GM12872 (cell line): ENCODE measurements at regions not wholly inside any gene's neighbourhood (a gene's known extent, or its start where the extent isn't known, plus 50 kb on each side); places are given as distances from the start of the nearest gene placed in this dataset.

Experiments used
- TF ChIP-seq, protein P1 (sequence below): IDR thresholded peaks from 3 replicates; pipeline ENCODE4 v1.5.1; 2011; ENCODE audit warnings: low read depth, mild to moderate bottlenecking, low read length, moderate library complexity; ENCODE audit not compliant: insufficient read depth

DNA sequence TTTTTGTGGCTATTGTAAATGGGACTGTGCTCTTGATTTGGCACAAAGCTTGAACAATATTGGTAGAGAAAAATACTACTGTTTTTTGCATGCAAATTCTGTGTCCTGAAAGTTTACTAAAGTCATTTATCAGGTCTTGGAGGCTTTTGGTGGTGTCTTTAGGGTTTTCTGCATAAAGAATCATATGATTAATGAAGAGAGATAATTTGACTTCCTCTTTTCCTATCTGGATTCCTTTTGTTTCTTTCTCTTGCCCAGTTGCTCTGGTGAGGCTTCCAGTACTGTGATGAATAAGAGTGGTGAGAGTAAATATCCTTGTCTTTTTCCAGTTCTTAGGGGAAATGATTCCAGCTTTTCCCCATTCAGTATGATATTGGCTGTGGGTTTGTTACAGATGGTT is 1166.7 kb downstream of the NCAM2 start:
- TF ChIP-seq, protein P1, sequence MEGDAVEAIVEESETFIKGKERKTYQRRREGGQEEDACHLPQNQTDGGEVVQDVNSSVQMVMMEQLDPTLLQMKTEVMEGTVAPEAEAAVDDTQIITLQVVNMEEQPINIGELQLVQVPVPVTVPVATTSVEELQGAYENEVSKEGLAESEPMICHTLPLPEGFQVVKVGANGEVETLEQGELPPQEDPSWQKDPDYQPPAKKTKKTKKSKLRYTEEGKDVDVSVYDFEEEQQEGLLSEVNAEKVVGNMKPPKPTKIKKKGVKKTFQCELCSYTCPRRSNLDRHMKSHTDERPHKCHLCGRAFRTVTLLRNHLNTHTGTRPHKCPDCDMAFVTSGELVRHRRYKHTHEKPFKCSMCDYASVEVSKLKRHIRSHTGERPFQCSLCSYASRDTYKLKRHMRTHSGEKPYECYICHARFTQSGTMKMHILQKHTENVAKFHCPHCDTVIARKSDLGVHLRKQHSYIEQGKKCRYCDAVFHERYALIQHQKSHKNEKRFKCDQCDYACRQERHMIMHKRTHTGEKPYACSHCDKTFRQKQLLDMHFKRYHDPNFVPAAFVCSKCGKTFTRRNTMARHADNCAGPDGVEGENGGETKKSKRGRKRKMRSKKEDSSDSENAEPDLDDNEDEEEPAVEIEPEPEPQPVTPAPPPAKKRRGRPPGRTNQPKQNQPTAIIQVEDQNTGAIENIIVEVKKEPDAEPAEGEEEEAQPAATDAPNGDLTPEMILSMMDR = no peak

DNA sequence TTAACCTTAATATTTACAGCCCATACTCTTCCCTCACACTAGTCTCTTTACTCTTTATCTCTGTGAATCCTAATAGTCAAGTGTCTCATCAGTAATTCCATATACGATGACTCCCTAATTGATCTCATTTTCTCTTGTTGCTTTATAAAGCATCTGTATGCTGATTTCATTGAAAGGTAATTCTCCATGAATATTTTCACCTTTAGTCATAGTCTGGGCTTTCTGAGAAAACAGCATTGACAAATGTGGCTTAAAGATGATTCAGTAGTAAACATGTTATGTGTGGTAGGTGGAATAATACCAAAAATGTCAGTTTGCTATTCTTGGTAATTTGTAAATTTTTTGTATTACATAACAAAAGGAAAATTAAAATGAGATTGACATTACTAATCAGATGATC is 1176.5 kb downstream of the NCAM2 start:
- TF ChIP-seq, protein P1 = no peak

DNA sequence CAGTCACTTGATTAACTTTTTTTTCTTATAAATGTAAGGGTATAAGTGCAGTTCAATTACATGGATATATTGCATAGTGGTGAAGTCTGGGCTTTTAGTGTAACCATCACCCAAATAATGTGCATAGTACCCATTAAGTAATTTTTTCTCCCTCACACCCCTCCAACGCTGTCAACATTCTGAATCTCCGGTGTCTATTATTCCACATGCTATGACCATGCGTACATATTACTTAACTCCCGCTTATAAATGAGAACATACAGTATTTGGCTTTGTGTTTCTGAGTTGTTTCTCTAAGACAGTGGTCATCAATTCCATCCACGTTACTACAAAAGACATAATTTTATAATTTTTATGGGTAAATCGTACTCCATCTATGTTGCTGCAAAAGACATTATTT is 1191.1 kb downstream of the NCAM2 start:
- TF ChIP-seq, protein P1 = no peak

DNA sequence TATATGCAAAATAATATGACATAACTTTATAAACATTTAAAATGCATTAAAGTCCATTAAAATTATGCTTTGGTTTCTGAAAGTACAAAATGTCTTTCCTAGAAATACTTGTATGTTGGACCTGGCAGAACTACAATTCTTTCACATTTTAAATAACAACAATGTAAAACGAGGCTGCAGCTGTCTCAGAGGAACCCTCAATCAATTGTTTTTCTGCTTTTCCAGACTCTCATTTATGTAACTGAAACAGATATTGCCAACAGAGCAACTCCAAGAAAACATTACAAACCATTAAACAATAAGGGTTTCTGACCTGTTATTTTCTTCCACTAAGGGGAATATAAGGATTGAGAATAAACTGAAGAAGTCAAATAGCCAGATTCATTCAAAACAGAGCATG is 1193.4 kb downstream of the NCAM2 start:
- TF ChIP-seq, protein P1 = no peak

DNA sequence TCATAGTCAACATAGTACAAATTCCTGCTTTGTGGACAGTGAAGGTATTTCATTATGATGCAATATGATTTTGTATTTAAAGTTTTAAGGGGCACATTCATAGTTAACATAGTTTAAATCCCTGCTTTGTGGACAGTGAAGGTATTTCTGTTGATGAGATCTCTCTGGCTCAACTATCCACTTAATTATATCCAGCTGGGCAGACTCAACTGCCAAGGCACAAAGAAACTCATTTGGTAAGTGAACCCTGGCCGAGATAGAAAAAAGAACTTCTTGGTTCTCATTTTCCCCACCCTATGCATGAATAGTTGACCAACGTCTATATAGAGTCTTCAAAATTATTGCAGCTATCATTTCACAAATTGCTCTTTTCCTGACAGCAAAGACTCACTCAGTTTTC is 1194.6 kb downstream of the NCAM2 start:
- TF ChIP-seq, protein P1 = no peak

DNA sequence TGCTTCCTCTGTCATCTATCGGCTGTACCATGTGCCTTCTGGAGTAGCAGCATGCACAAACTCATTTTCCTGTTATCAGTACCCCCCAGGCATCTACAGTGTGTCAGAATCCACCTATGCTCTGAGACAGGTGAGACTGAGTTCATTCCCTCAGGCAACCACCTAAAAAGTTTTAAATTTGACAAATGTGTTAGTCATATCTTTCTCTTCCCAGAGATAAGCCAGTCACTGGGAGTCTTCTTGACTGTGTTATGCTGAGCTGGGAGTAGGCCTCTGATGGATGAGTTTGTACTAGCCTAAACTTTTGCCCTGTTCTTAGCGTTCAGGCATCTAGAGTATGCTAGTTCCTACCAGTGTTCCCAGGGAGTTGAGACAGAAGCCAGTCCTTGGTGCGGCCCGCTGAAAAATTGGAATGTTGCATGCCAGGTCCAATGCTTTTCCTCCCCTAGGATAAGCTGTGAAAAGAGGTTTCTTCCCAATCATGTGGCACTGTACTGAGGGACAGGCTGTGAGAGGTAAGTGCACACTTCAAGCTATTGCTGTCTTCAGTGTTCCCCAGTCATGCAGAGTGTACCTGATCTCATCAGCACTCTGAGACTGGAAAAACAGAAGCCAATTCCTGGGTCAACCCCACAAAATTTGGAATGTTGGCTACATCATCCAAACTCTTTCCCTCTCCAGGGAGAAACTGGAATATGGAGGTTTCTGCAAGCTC is 1202.3 kb downstream of the NCAM2 start:
- TF ChIP-seq, protein P1 = no peak

DNA sequence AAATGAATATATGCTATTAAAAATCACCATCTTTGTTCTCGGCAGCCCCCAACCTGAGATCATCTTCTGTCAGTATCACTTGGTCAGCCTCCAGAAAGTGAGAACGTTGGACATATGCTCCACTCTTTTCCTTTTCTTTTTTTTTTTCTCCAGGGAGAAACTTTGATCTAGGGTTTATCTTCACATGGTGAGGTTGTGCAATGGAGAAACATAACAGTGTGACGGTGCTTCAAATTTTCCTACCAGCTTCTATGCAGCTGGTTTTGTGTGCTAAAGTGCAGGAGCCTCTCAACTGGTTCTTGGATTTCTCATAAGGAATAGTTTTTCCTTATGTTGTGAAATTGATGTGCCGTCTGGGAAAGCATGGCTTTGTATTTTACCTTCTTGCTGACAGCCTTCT is 1202.9 kb downstream of the NCAM2 start:
- TF ChIP-seq, protein P1 = no peak
